Neural cell (in vitro differentiated cells): ENCODE measurements at regions not wholly inside any gene's neighbourhood (a gene's known extent, or its start where the extent isn't known, plus 50 kb on each side); places are given as distances from the start of the nearest gene placed in this dataset.

Source experiments
- H2AFZ ChIP-seq: fragments of 200-600, 300-800 bp; sonication (generic), shearing (Covaris generic); 2 replicates; pipeline ENCODE4 v1.6.0; 2014; ENCODE audit warnings: low read depth, mild to moderate bottlenecking, antibody characterized with exemption, low read length, moderate library complexity
- H3F3A ChIP-seq: fragments of 200-600 bp; shearing (Covaris generic); 2 replicates; pipeline ENCODE4 v1.6.1; 2016; ENCODE audit warnings: mild to moderate bottlenecking, moderate library complexity, mixed read lengths, antibody characterized with exemption, low read length; ENCODE audit not compliant: insufficient read depth, poor library complexity, severe bottlenecking
- H3K27ac ChIP-seq: fragments of 200-600, 300-800 bp; sonication (generic), shearing (Covaris generic); 2 replicates; pipeline ENCODE4 v1.5.1; 2014; ENCODE audit warnings: mild to moderate bottlenecking, low read length, moderate library complexity
- H3K27me3 ChIP-seq: fragments of 300-800, 200-600 bp; sonication (generic), shearing (Covaris generic); 2 replicates; pipeline ENCODE4 v1.6.0; 2014; ENCODE audit warnings: mild to moderate bottlenecking, low read depth, low read length, moderate library complexity; ENCODE audit not compliant: insufficient read depth
- H3K36me3 ChIP-seq: fragments of 300-800, 200-600 bp; sonication (generic), shearing (Covaris generic); 2 replicates; pipeline ENCODE4 v1.5.1; 2014; ENCODE audit warnings: mild to moderate bottlenecking, antibody characterized with exemption, low read length, moderate library complexity; ENCODE audit not compliant: insufficient read depth
- H3K4me2 ChIP-seq: fragments of 300-800, 200-600 bp; sonication (generic), shearing (Covaris generic); 2 replicates; pipeline ENCODE4 v1.6.0; 2014; ENCODE audit warnings: mild to moderate bottlenecking, low read length
- H3K4me3 ChIP-seq: fragments of 300-800, 200-600 bp; sonication (generic), shearing (Covaris generic); 2 replicates; pipeline ENCODE4 v1.5.1; 2014; ENCODE audit warnings: mild to moderate bottlenecking, low read length, moderate library complexity
- H3K79me2 ChIP-seq: fragments of 200-600 bp; shearing (Covaris generic); replicated peaks from 2 replicates; pipeline ENCODE4 v1.6.0; 2014; ENCODE audit warnings: mild to moderate bottlenecking, low read length, moderate library complexity; ENCODE audit not compliant: insufficient read depth
- H3K9ac ChIP-seq: fragments of 300-800, 200-600 bp; sonication (generic), shearing (Covaris generic); 2 replicates; pipeline ENCODE4 v1.6.1; 2016; ENCODE audit warnings: mild to moderate bottlenecking, low read length, mixed read lengths
- H3K9me2 ChIP-seq: fragments of 200-600 bp; shearing (Covaris generic); 2 replicates; pipeline ENCODE4 v1.6.1; 2016; ENCODE audit warnings: mild to moderate bottlenecking, low read length, mixed read lengths; ENCODE audit not compliant: insufficient read depth
- H3K9me3 ChIP-seq: fragments of 200-600, 300-800 bp; sonication (generic), shearing (Covaris generic); 2 replicates; pipeline ENCODE4 v1.6.1; 2016; ENCODE audit warnings: mild to moderate bottlenecking, mixed run types, low read length, moderate library complexity, mixed read lengths
- H4K20me1 ChIP-seq: fragments of 200-600 bp; shearing (Covaris generic); 2 replicates; pipeline ENCODE4 v1.6.1; 2016; ENCODE audit warnings: mild to moderate bottlenecking, mixed run types; ENCODE audit not compliant: insufficient read depth
- CTCF ChIP-seq: fragments of 450-650 bp; IDR thresholded peaks from 2 replicates; pipeline ENCODE4 v1.5.1; 2014; ENCODE audit warnings: antibody characterized with exemption, mild to moderate bottlenecking, moderate library complexity; ENCODE audit not compliant: poor library complexity, severe bottlenecking
- EP300 ChIP-seq: fragments of 450-650 bp; conservative IDR thresholded peaks from 2 replicates; pipeline ENCODE4 v1.6.1; 2014; ENCODE audit warnings: antibody characterized with exemption, mild to moderate bottlenecking, moderate library complexity; ENCODE audit not compliant: poor library complexity, severe bottlenecking
- EZH2 ChIP-seq: fragments of 200-600, 300-800 bp; shearing (Covaris generic), sonication (generic); IDR thresholded peaks from 2 replicates; pipeline ENCODE4 v1.6.1; 2014; ENCODE audit warnings: antibody characterized with exemption, low read length, borderline replicate concordance, mild to moderate bottlenecking; ENCODE audit not compliant: insufficient read depth, poor library complexity, severe bottlenecking
- MXI1 ChIP-seq: fragments of 450-650 bp; conservative IDR thresholded peaks from 2 replicates; pipeline ENCODE4 v1.6.1; 2014; ENCODE audit warnings: antibody characterized with exemption, mild to moderate bottlenecking; ENCODE audit not compliant: poor library complexity, severe bottlenecking
- POLR2AphosphoS5 ChIP-seq: IDR thresholded peaks from 2 replicates; pipeline ENCODE4 v1.6.1; 2012
- RAD21 ChIP-seq: fragments of 450-650 bp; conservative IDR thresholded peaks from 2 replicates; pipeline ENCODE4 v1.6.1; 2014; ENCODE audit warnings: antibody characterized with exemption, mild to moderate bottlenecking, moderate library complexity
- REST ChIP-seq: IDR thresholded peaks from 2 replicates; pipeline ENCODE4 v1.6.1; 2012; ENCODE audit warnings: borderline replicate concordance
- SMC3 ChIP-seq: fragments of 450-650 bp; conservative IDR thresholded peaks from 2 replicates; pipeline ENCODE4 v1.6.1; 2014; ENCODE audit warnings: antibody characterized with exemption, mild to moderate bottlenecking, moderate library complexity; ENCODE audit not compliant: poor library complexity
- TAF1 ChIP-seq: IDR thresholded peaks from 2 replicates; pipeline ENCODE4 v1.6.1; 2012; ENCODE audit warnings: low read depth

GRCh38 chr11:28833670-28834069 is 725.5 kb downstream of the METTL15 start:
- Histone ChIP-seq H3K9me2 (no peaks in the 10 kb centered on the region), H2AFZ (no peak overlapping the region), H3F3A (no peaks in the 10 kb centered on the region), H3K79me2 (no peaks in the 10 kb centered on the region), H3K36me3 (no peaks in the 10 kb centered on the region), H3K9me3 (no peaks in the 10 kb centered on the region), H3K4me3 (no peak overlapping the region), H3K4me2 (no peak overlapping the region), H3K9ac (no peak overlapping the region), H3K27me3 (no peaks in the 10 kb centered on the region), H3K27ac (no peak overlapping the region), H4K20me1 (no peaks in the 10 kb centered on the region)
- TF ChIP-seq RAD21 (no peak), MXI1 (no peak), EP300 (no peak), POLR2AphosphoS5 (no peak)

- Histone ChIP-seq H3K9me3 (no peaks in the 10 kb centered on the region), H3K27me3 (no peaks in the 10 kb centered on the region), H3K9me2 (no peaks in the 10 kb centered on the region), H3K9ac (no peak overlapping the region), H3K4me2 (no peak overlapping the region), H3K79me2 (no peaks in the 10 kb centered on the region), H3K27ac (no peak overlapping the region), H2AFZ (no peak overlapping the region), H3F3A (no peaks in the 10 kb centered on the region), H3K36me3 (no peaks in the 10 kb centered on the region), H4K20me1 (no peaks in the 10 kb centered on the region), H3K4me3 (no peak overlapping the region)
- TF ChIP-seq EP300 (no peak), MXI1 (no peak), POLR2AphosphoS5 (no peak), REST (no peak), SMC3 (no peak), CTCF (no peak), EZH2 (no peak), RAD21 (no peak), TAF1 (no peak)
Measured at GRCh38 chr11:28833169-28833568, 725.0 kb downstream of the METTL15 start.

GRCh38 chr11:28826807-28827206 is 718.6 kb downstream of the METTL15 start:
- H3K9me2 ChIP-seq: no peaks in the 10 kb centered on the region
- no peak overlapping the region for H3K4me3 ChIP-seq
- no peak overlapping the region for H3K27ac ChIP-seq
- no peaks in the 10 kb centered on the region for H3K79me2 ChIP-seq
- TF ChIP-seq CTCF (no peak), EZH2 (no peak), MXI1 (no peak), POLR2AphosphoS5 (no peak), RAD21 (no peak), REST (no peak), TAF1 (no peak), SMC3 (no peak), EP300 (no peak)
- no peak overlapping the region for H3K4me2 ChIP-seq
- H3K27me3 ChIP-seq: no peaks in the 10 kb centered on the region
- H4K20me1 ChIP-seq: no peaks in the 10 kb centered on the region
- H3F3A ChIP-seq: no peaks in the 10 kb centered on the region
- H3K9ac ChIP-seq: no peak overlapping the region
- no peaks in the 10 kb centered on the region for H3K9me3 ChIP-seq
- H3K36me3 ChIP-seq: no peaks in the 10 kb centered on the region
- no peak overlapping the region for H2AFZ ChIP-seq
